GM19397 (cell line): ENCODE measurements at regions not wholly inside any gene's neighbourhood (a gene's known extent, or its start where the extent isn't known, plus 50 kb on each side); places are given as distances from the start of the nearest gene placed in this dataset.

Experiments
- ATAC-seq: cut with Tn5 transposase; IDR thresholded peaks from one replicate; pipeline ENCODE4 v1.9.1; 2021; ENCODE audit warnings: mild to moderate bottlenecking, moderate library complexity; ENCODE audit not compliant: unreplicated experiment

DNA sequence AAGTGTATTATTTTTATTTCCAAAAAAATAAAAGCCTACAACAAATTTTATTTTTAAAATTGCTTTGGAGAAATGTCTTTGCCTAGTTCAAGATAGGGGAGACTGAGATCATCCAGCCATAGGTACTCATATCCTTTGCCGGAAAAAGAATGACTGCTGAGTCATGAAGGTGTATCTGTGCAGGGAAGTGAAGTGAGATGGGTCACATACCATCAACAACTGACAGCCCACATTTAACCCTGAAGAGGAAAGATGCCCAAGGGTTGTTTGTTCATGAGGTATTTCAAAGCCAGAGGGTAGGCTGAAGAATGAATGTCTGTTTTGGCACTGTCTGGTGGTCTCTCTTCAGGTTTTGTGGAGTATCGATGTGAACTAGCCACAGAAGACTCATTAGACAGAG, 106.7 kb upstream of the TTC29 start:
- no peak for ATAC-seq

DNA sequence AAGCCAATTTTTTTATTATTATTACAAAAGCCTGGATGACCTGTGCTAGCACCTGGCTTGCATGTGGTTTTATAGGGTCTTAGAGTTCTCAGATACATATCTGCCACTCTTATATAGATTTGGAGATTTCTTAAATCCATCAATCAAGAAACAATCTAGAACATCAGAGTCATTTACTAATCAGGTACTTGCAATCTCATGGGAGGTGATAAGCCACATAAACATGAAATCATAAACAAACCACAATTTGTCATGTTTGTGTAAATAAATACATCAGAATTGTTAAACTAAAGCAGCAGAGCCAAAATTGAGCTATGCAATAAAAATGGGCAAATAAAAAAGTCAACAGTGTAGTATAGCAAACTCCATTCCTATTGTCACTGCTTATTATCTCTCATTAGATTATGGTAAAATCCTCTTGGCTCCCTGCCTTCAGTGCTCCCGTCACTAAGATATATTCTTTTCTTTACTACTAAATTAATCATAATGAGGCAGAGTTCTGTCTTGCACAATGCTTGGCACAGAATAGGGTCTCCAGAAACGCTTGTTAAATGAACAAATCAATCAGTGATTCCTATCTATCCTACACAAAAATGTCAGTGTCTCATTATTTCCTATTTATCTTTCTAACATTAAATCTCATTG, 108.7 kb upstream of the TTC29 start:
- no peak for ATAC-seq

GRCh38 chr4:147056940-147057610, 111.4 kb upstream of the TTC29 start:
- ATAC-seq: no peak

DNA sequence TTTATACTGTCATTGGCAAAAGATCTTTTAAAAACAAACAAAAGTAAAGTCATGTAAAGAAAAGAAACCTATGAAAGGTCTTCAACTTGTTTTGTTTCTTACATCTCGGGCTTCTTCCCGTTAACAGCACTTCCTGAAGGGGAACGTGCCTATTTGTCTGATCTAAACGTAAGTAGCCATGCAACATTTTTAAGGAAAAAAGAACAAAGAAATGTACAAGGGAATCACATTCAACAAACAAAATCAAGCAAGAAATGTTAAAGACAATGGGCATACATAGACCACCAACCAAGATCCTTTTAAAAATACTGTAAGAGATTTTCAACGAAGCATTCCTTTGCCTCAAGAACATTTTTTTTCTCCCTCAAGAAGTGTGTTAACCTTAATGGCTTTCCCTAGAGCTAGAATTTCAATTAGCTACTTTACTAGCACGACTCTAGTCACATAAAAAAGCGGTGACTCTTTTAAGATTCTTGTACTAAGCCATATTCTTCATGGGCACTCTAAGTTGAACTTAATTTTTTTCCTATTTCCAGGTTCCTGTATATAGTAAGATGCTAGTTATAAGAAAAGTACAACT, 112.0 kb upstream of the TTC29 start:
- ATAC-seq: no peak

GRCh38 chr4:147059064-147059731, 113.5 kb upstream of the TTC29 start:
- ATAC-seq: no peak

DNA sequence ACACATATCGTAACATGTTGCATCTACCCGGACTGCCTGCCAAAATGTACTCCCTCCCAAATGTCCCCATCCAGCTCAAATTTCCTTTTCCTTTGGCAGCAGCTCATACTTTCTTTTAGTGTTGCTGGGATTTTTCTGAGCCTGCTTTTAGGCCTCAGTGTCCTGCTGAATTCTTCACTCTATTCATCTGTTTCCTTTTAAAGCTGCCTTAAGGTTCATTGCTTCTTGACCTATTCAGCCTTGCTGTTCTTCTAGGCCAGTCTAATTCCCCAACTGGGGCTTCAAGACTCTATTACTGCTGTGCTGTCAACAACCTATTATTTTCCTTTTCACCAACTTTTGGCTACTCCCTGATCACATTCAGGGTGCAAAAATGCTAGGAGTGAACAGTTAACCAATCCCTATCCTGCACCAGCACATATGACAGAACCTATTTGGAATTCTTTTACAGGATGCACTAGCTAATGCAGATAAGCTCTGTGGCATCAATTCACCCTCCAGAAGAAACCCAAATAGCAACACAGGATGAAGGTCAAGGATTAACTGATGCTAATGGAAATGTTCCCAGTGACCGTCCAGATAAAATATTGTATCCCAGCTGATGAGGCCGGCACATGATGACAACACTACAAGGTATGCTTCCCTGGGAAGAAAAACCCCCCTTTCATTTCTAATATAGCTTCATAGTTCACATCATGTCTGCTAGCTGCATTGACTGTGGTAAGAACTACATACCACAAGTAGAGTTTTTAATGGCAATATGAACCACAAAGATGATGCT, 114.7 kb upstream of the TTC29 start:
- no peak for ATAC-seq

DNA sequence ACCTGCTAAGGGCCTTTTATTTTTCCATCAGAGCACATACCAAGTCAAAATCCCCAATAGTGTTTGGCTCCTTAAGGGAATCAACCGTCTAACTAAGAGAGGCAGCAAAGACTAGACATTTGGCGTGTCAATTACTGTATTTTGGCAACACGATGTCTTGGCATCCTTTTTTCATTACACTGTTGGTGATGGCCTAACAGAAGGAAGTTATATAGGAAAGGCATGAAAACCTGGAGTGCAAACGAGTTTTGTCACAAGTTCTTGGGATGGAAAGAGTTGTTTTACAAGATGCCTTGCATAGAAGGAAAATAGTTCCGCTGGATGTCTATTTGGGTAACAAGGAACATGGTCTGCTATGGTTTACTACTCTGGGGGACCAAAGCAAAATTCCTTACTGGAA, 119.2 kb upstream of the TTC29 start:
- ATAC-seq: no peak

DNA sequence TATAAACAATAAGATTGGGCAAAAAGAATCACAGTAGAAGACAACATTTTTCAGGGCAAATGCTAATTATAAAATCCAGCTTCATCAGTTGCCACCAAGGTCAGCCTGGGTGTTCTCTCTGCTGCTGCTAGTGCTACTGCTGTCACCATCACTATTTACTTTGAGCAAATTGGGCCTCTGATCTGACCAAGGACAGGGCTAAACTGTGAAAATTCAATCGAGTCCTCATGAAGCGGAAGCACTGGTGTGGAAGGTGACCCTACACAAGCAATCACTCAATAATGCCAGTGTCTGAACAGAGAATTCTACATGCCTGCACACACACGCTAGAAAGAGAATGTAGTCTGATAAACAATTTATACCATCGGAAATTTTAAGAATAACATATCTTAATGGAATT, 122.9 kb upstream of the TTC29 start:
- ATAC-seq: no peak

- no peak for ATAC-seq
Measured at GRCh38 chr4:147071209-147071740, 125.6 kb upstream of the TTC29 start.

GRCh38 chr4:147076179-147076578, 130.5 kb upstream of the TTC29 start:
- ATAC-seq: no peak

- ATAC-seq: no peak
Measured at GRCh38 chr4:147076728-147077127, 131.1 kb upstream of the TTC29 start.

DNA sequence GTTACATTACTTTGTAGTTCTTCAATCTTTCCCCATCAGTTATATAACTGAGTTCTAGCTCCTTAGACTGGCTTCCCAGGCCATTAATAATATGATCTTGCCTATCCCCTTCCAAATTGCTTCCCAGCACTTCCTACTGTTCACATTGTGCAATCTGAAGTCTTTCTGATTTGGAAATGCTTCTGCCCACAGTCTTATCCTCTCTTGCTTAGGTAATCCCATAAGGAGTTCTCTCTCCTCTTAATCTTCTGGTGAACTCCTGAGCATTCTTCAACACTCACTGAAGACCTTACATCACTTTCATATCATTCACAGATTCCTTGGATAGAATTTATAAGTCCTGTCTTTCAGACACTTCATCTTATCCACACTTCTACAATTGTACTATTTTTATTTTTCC, 132.7 kb upstream of the TTC29 start:
- no peak for ATAC-seq

DNA sequence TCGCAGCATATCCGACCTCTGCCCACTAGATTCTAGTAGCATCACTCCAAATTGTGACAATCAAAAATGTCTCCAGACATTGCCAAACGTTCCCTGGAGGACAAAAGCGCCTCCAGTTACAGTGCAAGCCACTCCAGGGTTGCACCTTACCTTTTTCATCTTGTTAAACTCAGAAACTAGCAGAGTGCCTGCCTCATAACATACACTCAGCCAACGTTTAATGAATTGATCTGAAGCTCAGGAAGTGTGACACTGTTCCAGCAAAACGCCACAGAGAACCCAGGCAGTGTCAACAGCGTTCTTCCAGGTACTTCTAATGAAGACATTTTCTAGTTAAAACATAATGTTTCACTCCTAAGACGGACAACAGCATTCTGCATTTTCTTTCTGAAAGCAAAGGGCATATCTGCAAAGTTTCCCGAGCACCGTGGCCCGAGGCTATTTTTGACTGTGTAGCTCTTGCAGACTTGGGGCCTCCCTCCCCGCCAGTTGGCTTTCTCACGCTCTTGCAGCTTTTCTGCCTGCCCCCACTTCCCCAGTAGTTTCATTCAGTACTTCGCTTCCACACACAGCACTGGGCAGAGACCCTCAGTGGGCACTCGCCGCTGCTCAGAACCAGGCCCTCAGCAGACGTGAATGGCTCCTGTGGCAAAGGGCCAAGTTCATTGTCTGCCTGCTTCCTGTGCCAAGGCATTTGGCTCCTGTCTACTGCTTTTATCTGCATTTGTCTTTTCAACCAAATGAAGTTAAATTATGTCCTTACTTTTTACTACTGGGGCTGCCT, 133.4 kb upstream of the TTC29 start:
- no peak for ATAC-seq

GRCh38 chr4:147084861-147085260, 139.2 kb upstream of the TTC29 start:
- no peak for ATAC-seq

GRCh38 chr4:147085781-147086180, 140.1 kb upstream of the TTC29 start:
- ATAC-seq: no peak

- no peak for ATAC-seq
Measured at GRCh38 chr4:147088146-147088545, 142.5 kb upstream of the TTC29 start.

DNA sequence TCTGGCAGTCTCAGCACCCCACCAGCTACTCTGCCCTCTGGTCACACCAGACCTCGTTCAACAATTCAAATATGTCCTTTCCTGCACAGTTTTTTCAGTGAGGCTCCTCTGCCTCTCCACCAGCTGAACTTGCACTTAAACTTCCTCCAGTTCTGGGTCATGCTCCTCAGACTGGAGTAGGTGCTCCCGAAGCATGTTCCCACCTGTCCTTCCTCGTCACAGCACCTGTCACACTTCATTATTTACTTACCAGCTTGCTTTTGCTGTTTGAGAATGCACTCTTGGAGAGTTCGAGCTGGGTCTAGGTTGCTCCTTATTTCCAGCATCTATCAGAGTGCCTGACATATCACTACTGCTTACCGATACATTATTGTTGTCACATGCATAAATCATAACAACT, 144.8 kb upstream of the TTC29 start:
- no peak for ATAC-seq

DNA sequence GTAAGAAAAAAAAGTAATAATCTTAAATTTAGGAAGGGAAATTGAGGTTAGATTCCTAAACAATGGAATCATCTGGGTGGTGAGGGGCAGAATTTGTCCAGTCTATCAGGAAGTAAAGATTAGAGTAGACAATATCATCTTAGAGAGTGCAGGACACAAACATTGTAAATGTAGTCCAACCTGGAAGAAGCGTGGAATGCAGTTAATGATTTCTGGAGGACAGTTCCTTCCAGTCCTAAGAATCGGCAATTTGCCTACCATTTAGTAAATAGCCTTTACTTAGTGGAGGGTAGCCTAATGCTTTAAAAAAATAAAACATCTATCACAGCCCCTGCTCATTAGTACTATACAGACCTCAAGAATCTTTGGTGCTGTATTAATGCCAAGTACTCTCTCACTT, 147.5 kb upstream of the TTC29 start:
- ATAC-seq: no peak

GRCh38 chr4:147094238-147094637, 148.6 kb upstream of the TTC29 start:
- ATAC-seq: no peak
